HG03521 (cell line): ENCODE measurements at regions not wholly inside any gene's neighbourhood (a gene's known extent, or its start where the extent isn't known, plus 50 kb on each side); places are given as distances from the start of the nearest gene placed in this dataset.

Experiments used
- ATAC-seq: cut with Tn5 transposase; IDR thresholded peaks from one replicate; pipeline ENCODE4 v1.9.1; 2021; ENCODE audit warnings: mild to moderate bottlenecking, moderate library complexity; ENCODE audit not compliant: unreplicated experiment

DNA sequence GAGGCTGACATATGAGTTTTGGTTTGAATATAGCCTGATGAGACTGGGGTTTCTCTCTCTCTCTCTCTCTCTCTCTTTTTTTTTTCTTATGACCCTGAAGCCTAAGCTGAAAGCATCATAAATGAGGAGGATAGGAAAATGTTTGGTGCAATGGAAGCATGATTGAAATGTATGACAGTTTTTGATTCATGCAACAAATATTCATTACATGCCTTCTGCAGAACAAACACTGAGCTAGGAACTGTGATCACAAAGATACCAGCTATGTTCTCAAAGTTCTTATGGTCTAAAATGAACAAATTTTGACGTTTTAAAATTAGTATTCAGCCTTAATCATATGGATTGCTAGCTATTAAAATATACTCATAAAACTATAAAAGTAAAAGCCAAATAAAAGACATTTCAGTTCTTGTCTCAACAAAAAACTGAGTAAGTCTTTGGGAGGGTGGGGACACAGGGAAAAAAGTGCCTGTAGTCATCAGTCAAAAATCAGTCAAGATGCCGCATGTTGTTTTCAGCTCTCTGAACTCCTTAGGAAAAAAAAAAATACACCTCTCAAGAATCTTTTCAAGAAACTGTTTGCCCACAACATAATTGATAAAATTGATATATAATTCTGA lies 57.2 kb downstream of the NKX6-1 start:
- no peak for ATAC-seq

DNA sequence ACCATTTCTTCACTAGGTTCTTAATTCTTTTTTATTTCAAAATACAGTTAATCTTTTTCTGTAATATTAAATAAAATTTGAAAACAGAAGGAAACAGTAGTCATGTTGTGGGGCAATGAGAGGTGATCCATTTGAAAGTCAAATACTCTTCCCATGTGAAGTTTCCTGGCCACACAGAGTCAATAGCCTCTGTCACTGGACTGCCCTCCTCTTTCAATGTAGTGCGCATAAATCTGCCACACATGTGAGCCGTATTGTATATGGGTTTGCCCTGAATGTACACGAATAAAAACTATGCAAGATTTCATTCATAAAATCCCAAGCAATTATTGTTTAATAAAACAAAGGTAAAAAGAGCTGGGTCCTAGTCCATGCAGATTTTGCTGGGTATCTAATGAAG lies 59.1 kb downstream of the NKX6-1 start:
- ATAC-seq = no peak

- no peak for ATAC-seq
Observed at GRCh38 chr4:84436812-84437211, 62.3 kb downstream of the NKX6-1 start.

DNA sequence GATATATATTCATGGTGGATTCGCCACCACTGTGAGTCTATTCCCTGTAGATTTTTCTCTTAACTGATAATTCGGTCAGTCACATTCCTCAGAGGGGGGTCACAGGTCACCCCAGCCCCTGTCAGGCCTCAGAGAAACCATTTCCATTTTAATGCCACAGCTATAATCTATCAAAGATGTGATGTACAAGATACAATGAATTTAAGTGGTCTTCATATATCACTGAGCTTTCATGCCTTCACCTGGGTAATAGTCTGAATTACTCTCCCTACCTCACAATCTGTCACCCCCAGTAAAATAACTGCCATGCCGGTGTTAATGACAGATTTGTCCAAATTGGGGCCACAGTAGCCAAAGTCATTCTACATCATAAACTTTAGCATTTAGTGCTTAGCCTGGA lies 64.7 kb downstream of the NKX6-1 start:
- no peak for ATAC-seq

GRCh38 chr4:84433633-84434222 lies 65.4 kb downstream of the NKX6-1 start:
- no peak for ATAC-seq

DNA sequence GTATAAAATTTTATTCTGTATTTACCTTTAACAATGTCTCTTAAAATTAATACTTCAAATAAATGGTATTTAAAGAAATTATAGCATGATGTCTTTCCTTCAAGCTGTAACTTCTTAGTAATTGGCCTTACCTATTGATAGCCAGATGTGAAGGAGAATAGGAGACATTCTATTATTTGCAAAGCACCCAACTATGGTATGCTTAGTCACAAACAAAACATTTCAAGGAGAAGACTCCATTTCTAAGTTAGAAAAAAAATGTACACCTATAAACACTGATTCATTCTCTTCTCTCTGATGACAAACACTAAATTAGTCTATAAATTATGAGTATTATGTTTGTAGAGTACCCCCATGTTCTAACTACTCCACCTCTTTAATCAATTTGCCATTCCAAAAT lies 66.4 kb downstream of the NKX6-1 start:
- ATAC-seq = no peak

- ATAC-seq = no peak
Observed at GRCh38 chr4:84420608-84421007, 78.5 kb downstream of the NKX6-1 start.

GRCh38 chr4:84419201-84419600 lies 79.9 kb downstream of the NKX6-1 start:
- ATAC-seq = no peak

GRCh38 chr4:84417997-84418709 lies 80.9 kb downstream of the NKX6-1 start:
- ATAC-seq = no peak

DNA sequence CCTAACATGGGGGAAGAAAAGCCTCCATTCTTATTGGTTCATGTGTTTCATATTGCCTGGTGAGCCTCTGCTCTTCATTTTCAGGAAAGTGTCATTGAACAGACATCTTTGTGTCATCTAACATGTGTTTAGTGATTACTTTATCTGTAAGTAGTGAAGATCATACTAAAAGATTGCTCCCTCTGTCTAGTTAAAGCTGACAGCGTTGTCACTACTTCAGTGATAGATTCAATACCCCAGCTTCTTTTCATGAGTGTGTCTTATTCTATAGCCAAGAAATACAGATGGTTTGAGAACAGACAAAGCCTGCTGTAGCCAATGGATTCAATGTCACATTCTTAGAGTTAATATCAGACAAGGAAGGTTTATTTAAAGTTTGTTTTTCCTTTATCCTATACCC lies 85.1 kb downstream of the NKX6-1 start:
- ATAC-seq = no peak

- no peak for ATAC-seq
Observed at GRCh38 chr4:84413480-84413879, 85.6 kb downstream of the NKX6-1 start.

DNA sequence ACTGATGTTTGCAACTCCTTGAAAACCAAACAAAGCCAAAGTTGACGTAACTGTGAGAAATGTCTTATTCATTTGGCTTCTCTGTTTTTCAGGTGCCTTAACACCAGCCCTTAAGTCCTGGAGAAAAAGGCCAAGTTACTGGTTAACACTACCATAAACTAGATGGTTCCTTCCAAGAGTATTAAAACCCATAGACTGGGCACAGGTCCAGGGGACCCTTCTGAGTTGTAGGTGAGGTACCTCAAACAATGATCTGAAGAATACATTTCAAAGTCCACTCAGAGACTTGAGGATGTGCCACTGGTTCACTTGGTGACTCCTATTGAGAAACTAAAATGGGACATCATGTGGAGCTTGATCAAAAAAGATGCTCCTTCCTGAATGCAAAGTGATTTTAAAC lies 87.0 kb downstream of the NKX6-1 start:
- ATAC-seq = no peak

GRCh38 chr4:84407554-84408407 lies 91.3 kb downstream of the NKX6-1 start:
- ATAC-seq = no peak

- no peak for ATAC-seq
Observed at GRCh38 chr4:84403656-84404055, 95.4 kb downstream of the NKX6-1 start.

DNA sequence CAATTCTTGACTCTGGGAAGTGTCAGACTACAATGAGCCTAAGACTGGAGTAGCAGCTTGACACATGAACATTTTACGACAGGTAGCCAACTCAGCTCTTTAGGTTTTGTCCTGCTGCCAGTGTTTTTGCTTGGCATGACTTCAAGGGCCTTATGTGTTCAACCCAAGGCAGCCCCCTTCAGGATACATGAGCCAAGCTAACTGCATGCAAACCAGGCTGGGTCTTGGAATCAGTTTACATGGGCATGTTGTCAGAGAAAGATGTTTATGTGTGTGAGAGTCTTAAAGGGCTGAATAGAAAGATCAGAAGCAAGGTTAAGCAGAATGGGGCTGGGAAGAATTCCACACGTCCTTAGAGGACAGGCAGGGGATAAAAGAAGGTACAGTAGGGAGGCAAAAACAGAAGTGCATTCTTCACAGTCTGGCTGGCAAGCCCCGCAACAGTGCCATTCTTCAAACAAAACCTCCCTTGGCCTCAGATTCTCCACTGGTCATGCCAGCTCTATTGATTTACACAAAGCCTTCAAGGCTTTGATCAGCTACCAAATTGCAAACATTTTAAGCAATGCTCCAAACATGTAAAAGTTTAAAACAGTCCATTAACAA lies 97.3 kb downstream of the NKX6-1 start:
- no peak for ATAC-seq

- no peak for ATAC-seq
Observed at GRCh38 chr4:84394386-84394785, 104.7 kb downstream of the NKX6-1 start.

GRCh38 chr4:84392951-84393590 lies 106.0 kb downstream of the NKX6-1 start:
- ATAC-seq = no peak

DNA sequence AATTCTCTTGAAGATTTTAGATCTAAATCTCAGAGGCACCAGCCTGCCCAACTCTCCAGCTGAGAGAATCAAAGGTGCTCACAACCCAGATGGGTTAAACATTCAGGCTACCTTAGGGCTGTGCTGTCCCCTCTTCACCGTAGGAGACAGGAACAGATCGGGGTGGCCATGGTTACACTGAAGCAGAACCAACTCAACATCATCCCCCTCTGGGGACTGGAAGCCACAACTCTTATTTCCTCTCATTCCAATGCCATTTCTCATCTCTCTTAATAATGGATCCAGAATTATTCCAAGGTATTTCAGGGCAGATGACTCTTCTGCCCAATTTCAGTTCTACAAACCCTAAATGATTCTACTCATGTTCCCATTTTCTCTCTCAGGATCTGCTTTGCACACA lies 109.7 kb downstream of the NKX6-1 start:
- ATAC-seq = no peak

DNA sequence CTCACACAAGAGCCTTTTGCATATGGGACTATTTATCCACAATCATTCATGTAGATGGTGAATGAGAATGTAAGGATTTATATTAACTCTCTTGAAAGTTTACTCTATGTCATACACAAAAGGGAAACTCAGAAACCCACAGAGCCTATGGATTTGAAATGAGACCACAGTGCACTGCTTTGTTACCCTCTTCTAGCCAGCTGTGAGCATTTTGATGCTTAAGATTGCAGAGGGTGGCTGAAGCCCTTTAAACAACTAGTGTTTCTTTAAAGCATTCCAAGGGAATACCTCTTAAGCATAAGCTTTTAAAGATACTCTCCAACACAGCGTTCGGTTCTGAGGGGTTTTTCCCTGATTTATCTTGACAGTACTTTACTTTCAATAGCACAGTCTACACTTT lies 113.9 kb downstream of the NKX6-1 start:
- no peak for ATAC-seq

- ATAC-seq = no peak
Observed at GRCh38 chr4:84384801-84385200, 114.3 kb downstream of the NKX6-1 start.

DNA sequence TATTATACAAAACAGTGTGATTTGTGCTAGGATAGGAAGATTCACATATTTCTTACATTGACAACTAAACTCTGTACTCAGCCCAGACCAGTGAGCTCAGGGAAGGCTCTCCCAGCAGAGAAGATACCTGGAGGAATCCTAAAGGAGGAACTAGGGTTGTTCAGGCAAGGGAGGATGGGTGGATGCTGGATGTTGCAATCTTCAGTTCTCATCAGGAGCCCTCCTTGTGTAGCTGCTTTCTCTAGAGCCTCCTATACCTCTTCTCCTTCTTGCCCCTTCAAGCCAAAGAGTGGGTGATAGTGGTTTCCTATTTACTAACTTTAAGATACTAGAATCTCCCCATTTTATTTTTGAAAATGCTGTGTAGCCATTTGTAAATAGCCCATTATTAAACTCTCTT lies 117.3 kb downstream of the NKX6-1 start:
- no peak for ATAC-seq
